Ishikawa (cell line): ENCODE measurements at regions not wholly inside any gene's neighbourhood (a gene's known extent, or its start where the extent isn't known, plus 50 kb on each side); places are given as distances from the start of the nearest gene placed in this dataset.

Source experiments
- CEBPB ChIP-seq: IDR thresholded peaks from 2 replicates; pipeline ENCODE4 v1.6.1; 2012
- CREB1 ChIP-seq: IDR thresholded peaks from 2 replicates; pipeline ENCODE4 v1.6.1; 2012; ENCODE audit warnings: low read depth
- EGR1 ChIP-seq: IDR thresholded peaks from 2 replicates; pipeline ENCODE4 v1.6.1; 2012
- EP300 ChIP-seq: IDR thresholded peaks from 2 replicates; pipeline ENCODE4 v1.6.1; 2012; ENCODE audit warnings: borderline replicate concordance
- FOXM1 ChIP-seq: IDR thresholded peaks from 2 replicates; pipeline ENCODE4 v1.6.1; 2012; ENCODE audit warnings: low read depth, borderline replicate concordance
- MAX ChIP-seq: IDR thresholded peaks from 2 replicates; pipeline ENCODE4 v1.6.1; 2012
- NFIC ChIP-seq: IDR thresholded peaks from 2 replicates; pipeline ENCODE4 v1.6.1; 2012
- RAD21 ChIP-seq: IDR thresholded peaks from 2 replicates; pipeline ENCODE4 v1.6.1; 2012; ENCODE audit warnings: low read depth
- REST ChIP-seq: IDR thresholded peaks from 2 replicates; pipeline ENCODE4 v1.6.1; 2012; ENCODE audit warnings: low read depth, mild to moderate bottlenecking
- TAF1 ChIP-seq: IDR thresholded peaks from 2 replicates; pipeline ENCODE4 v1.6.1; 2012; ENCODE audit warnings: low read depth, mild to moderate bottlenecking
- TCF12 ChIP-seq: IDR thresholded peaks from 2 replicates; pipeline ENCODE4 v1.6.1; 2012; ENCODE audit warnings: low read depth
- TEAD4 ChIP-seq: IDR thresholded peaks from 2 replicates; pipeline ENCODE4 v1.6.1; 2012
- USF1 ChIP-seq: IDR thresholded peaks from 2 replicates; pipeline ENCODE4 v1.6.1; 2012
- YY1 ChIP-seq: IDR thresholded peaks from 2 replicates; pipeline ENCODE4 v1.6.1; 2012; ENCODE audit warnings: low read depth
- ZBTB7A ChIP-seq: IDR thresholded peaks from 2 replicates; pipeline ENCODE4 v1.6.1; 2012; ENCODE audit warnings: low read depth

- TF ChIP-seq RAD21, result peak; percentile 73
- TF ChIP-seq TAF1, result no peak
Observed at GRCh38 chr18:44325903-44326635, 354.6 kb upstream of the SETBP1 start.

- TF ChIP-seq NFIC (no peak), TCF12 (no peak), TEAD4 (no peak), RAD21 (no peak), FOXM1 (no peak), CEBPB (no peak), MAX (no peak), EGR1 (no peak), ZBTB7A (no peak), CREB1 (no peak), USF1 (no peak), TAF1 (no peak), REST (no peak), EP300 (no peak), YY1 (no peak)
Observed at GRCh38 chr18:44331656-44332570, 348.8 kb upstream of the SETBP1 start.

GRCh38 chr18:44341759-44342158 is 338.9 kb upstream of the SETBP1 start:
- TF ChIP-seq TEAD4 (no peak), FOXM1 (no peak), YY1 (no peak), NFIC (no peak), RAD21 (no peak), EGR1 (no peak), TCF12 (no peak), EP300 (no peak), ZBTB7A (no peak), CEBPB (no peak), CREB1 (no peak), REST (no peak), MAX (no peak), TAF1 (no peak), USF1 (no peak)

- TF ChIP-seq EP300, result no peak
- no peak for TF ChIP-seq NFIC
- TF ChIP-seq TEAD4, result no peak
- no peak for TF ChIP-seq EGR1
- no peak for TF ChIP-seq YY1
- TF ChIP-seq TCF12, result no peak
- TF ChIP-seq RAD21, result no peak
- no peak for TF ChIP-seq FOXM1
- TF ChIP-seq TAF1, result no peak
- TF ChIP-seq ZBTB7A, result no peak
Observed at GRCh38 chr18:44342162-44342561, 338.5 kb upstream of the SETBP1 start.

GRCh38 chr18:44342946-44343345 is 337.7 kb upstream of the SETBP1 start:
- no peak for TF ChIP-seq TEAD4
- no peak for TF ChIP-seq MAX
- TF ChIP-seq TAF1, result no peak
- TF ChIP-seq YY1, result no peak
- no peak for TF ChIP-seq USF1
- no peak for TF ChIP-seq FOXM1
- TF ChIP-seq RAD21, result no peak
- TF ChIP-seq CREB1, result no peak
- no peak for TF ChIP-seq EP300
- TF ChIP-seq NFIC, result no peak
